ENCODE measurements at regions not wholly inside any gene's neighbourhood (a gene's known extent, or its start where the extent isn't known, plus 50 kb on each side); places are given as distances from the start of the nearest gene placed in this dataset.

- no peak overlapping the region for H3K4me3 ChIP-seq (ENCODE audit: control insufficient read depth in 2 of 3, extremely low read depth in 1 of 3, insufficient read depth in 2 of 3, low read depth in 1 of 3, low read length in 3 of 3)
- H3K9ac ChIP-seq (ENCODE audit: control insufficient read depth, extremely low read depth, insufficient read depth, low read length), result no peak overlapping the region
- no peaks in the 10 kb centered on the region for H3K9me1 ChIP-seq (ENCODE audit: control insufficient read depth, extremely low read depth, insufficient read depth, low read length)
- no peak overlapping the region for H2AFZ ChIP-seq (ENCODE audit: control insufficient read depth, low read length)
- FAIRE-seq (no peak), DNase-seq (ENCODE audit: low read depth, low spot score) (no peak)
- no peaks in the 10 kb centered on the region for H3K9me3 ChIP-seq (ENCODE audit: control insufficient read depth, low read depth, low read length)
- no peaks in the 10 kb centered on the region for H3K79me2 ChIP-seq (ENCODE audit: control insufficient read depth, insufficient read depth, low read length)
- H3K36me3 ChIP-seq (ENCODE audit: control insufficient read depth in 2 of 2, extremely low read depth in 1 of 2, insufficient read depth in 2 of 2, low read length in 2 of 2), result no peaks in the 10 kb centered on the region
- dilution Hi-C loops (cut with MboI; ENCODE audit: extremely low pct_ligation_motif_present, low sequenced_read_pairs), result no loop called here
- H3K4me1 ChIP-seq (ENCODE audit: control insufficient read depth, extremely low read depth, insufficient read depth, low read length), result no peaks in the 10 kb centered on the region
- no peaks in the 10 kb centered on the region for H4K20me1 ChIP-seq (ENCODE audit: control insufficient read depth, extremely low read depth, insufficient read depth, low read length)
- H3K27me3 ChIP-seq (ENCODE audit: control insufficient read depth, extremely low read depth, insufficient read depth, low read length), result no peaks in the 10 kb centered on the region
- H3K4me2 ChIP-seq (ENCODE audit: control insufficient read depth, extremely low read depth, insufficient read depth, low read depth, low read length), result no peak overlapping the region
- no peak overlapping the region for H3K27ac ChIP-seq (ENCODE audit: control insufficient read depth, insufficient read depth, low read length)
- no peak for TF ChIP-seq EZH2 (IDR thresholded peaks at IDR 0.05; ENCODE audit: low read length)
- TF ChIP-seq, protein P1, sequence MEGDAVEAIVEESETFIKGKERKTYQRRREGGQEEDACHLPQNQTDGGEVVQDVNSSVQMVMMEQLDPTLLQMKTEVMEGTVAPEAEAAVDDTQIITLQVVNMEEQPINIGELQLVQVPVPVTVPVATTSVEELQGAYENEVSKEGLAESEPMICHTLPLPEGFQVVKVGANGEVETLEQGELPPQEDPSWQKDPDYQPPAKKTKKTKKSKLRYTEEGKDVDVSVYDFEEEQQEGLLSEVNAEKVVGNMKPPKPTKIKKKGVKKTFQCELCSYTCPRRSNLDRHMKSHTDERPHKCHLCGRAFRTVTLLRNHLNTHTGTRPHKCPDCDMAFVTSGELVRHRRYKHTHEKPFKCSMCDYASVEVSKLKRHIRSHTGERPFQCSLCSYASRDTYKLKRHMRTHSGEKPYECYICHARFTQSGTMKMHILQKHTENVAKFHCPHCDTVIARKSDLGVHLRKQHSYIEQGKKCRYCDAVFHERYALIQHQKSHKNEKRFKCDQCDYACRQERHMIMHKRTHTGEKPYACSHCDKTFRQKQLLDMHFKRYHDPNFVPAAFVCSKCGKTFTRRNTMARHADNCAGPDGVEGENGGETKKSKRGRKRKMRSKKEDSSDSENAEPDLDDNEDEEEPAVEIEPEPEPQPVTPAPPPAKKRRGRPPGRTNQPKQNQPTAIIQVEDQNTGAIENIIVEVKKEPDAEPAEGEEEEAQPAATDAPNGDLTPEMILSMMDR (optimal IDR thresholded peaks at IDR 0.05 in 1 of 3, IDR thresholded peaks at IDR 0.05 in 1 of 3, conservative IDR thresholded peaks at IDR 0.05 in 1 of 3; ENCODE audit: extremely low read depth in 1 of 3, insufficient read depth in 2 of 3, low read length in 3 of 3), result no peak
Measured at GRCh38 chr2:129709956-129710598, 269.4 kb upstream of the RAB6C start.

- H2AFZ ChIP-seq (ENCODE audit: control insufficient read depth, low read length), result no peak overlapping the region
- H3K27ac ChIP-seq (ENCODE audit: control insufficient read depth, insufficient read depth, low read length), result no peak overlapping the region
- H3K9ac ChIP-seq (ENCODE audit: control insufficient read depth, extremely low read depth, insufficient read depth, low read length), result no peak overlapping the region
- H3K4me1 ChIP-seq (ENCODE audit: control insufficient read depth, extremely low read depth, insufficient read depth, low read length), result no peaks in the 10 kb centered on the region
- FAIRE-seq (no peak), DNase-seq (ENCODE audit: low read depth, low spot score) (no peak)
- H3K27me3 ChIP-seq (ENCODE audit: control insufficient read depth, extremely low read depth, insufficient read depth, low read length), result no peaks in the 10 kb centered on the region
- H3K79me2 ChIP-seq (ENCODE audit: control insufficient read depth, insufficient read depth, low read length), result no peaks in the 10 kb centered on the region
- no peaks in the 10 kb centered on the region for H3K9me1 ChIP-seq (ENCODE audit: control insufficient read depth, extremely low read depth, insufficient read depth, low read length)
- H4K20me1 ChIP-seq (ENCODE audit: control insufficient read depth, extremely low read depth, insufficient read depth, low read length), result no peaks in the 10 kb centered on the region
- no peak overlapping the region for H3K4me2 ChIP-seq (ENCODE audit: control insufficient read depth, extremely low read depth, insufficient read depth, low read depth, low read length)
- dilution Hi-C loops (cut with MboI; ENCODE audit: extremely low pct_ligation_motif_present, low sequenced_read_pairs), result no loop called here
- no peak for TF ChIP-seq EZH2 (IDR thresholded peaks at IDR 0.05; ENCODE audit: low read length)
- no peaks in the 10 kb centered on the region for H3K36me3 ChIP-seq (ENCODE audit: control insufficient read depth in 2 of 2, extremely low read depth in 1 of 2, insufficient read depth in 2 of 2, low read length in 2 of 2)
- no peaks in the 10 kb centered on the region for H3K9me3 ChIP-seq (ENCODE audit: control insufficient read depth, low read depth, low read length)
- H3K4me3 ChIP-seq (ENCODE audit: control insufficient read depth in 2 of 3, extremely low read depth in 1 of 3, insufficient read depth in 2 of 3, low read depth in 1 of 3, low read length in 3 of 3), result no peak overlapping the region
Measured at GRCh38 chr2:129710670-129711495, 268.6 kb upstream of the RAB6C start.
